Nephron progenitor cell (in vitro differentiated cells): ENCODE measurements at regions not wholly inside any gene's neighbourhood (a gene's known extent, or its start where the extent isn't known, plus 50 kb on each side); places are given as distances from the start of the nearest gene placed in this dataset.

Experiments
- DNase-seq: peaks from one replicate; pipeline ENCODE4 v3.0.0; 2021
- H3K27ac Mint-ChIP-seq: 2 replicates; pipeline ENCODE4 v1.8.0; 2021; ENCODE audit warnings: mild to moderate bottlenecking, moderate library complexity, mixed read lengths
- H3K27me3 Mint-ChIP-seq: 2 replicates; pipeline ENCODE4 v1.8.0; 2021; ENCODE audit warnings: mild to moderate bottlenecking, low read depth, mixed read lengths; ENCODE audit not compliant: poor library complexity
- H3K36me3 Mint-ChIP-seq: 2 replicates; pipeline ENCODE4 v1.8.0; 2021; ENCODE audit warnings: low read depth, mixed read lengths
- H3K4me1 Mint-ChIP-seq: 2 replicates; pipeline ENCODE4 v1.8.0; 2021; ENCODE audit warnings: mixed read lengths
- H3K4me3 Mint-ChIP-seq: 2 replicates; pipeline ENCODE4 v1.8.0; 2021; ENCODE audit warnings: mild to moderate bottlenecking, moderate library complexity, mixed read lengths
- H3K9me3 Mint-ChIP-seq: 2 replicates; pipeline ENCODE4 v1.8.0; 2021; ENCODE audit warnings: mild to moderate bottlenecking, moderate library complexity, mixed read lengths
- TF ChIP-seq, protein P1 (sequence below): fragments of 200-600 bp; sonication (generic); IDR thresholded peaks from 2 replicates; pipeline ENCODE4 v1.5.0; 2021; ENCODE audit warnings: antibody characterized with exemption

GRCh38 chr7:69204943-69205342 lies 393.3 kb upstream of the AUTS2 start:
- Mint-ChIP-seq H3K9me3 (no peaks in the 10 kb centered on the region), H3K4me3 (no peak overlapping the region), H3K36me3 (no peaks in the 10 kb centered on the region), H3K27ac (no peak overlapping the region), H3K4me1 (no peaks in the 10 kb centered on the region), H3K27me3 (peaks cover 26% of the 10 kb centered on the region)
- TF ChIP-seq, protein P1, sequence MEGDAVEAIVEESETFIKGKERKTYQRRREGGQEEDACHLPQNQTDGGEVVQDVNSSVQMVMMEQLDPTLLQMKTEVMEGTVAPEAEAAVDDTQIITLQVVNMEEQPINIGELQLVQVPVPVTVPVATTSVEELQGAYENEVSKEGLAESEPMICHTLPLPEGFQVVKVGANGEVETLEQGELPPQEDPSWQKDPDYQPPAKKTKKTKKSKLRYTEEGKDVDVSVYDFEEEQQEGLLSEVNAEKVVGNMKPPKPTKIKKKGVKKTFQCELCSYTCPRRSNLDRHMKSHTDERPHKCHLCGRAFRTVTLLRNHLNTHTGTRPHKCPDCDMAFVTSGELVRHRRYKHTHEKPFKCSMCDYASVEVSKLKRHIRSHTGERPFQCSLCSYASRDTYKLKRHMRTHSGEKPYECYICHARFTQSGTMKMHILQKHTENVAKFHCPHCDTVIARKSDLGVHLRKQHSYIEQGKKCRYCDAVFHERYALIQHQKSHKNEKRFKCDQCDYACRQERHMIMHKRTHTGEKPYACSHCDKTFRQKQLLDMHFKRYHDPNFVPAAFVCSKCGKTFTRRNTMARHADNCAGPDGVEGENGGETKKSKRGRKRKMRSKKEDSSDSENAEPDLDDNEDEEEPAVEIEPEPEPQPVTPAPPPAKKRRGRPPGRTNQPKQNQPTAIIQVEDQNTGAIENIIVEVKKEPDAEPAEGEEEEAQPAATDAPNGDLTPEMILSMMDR, result no peak
- DNase-seq, result no peak

DNA sequence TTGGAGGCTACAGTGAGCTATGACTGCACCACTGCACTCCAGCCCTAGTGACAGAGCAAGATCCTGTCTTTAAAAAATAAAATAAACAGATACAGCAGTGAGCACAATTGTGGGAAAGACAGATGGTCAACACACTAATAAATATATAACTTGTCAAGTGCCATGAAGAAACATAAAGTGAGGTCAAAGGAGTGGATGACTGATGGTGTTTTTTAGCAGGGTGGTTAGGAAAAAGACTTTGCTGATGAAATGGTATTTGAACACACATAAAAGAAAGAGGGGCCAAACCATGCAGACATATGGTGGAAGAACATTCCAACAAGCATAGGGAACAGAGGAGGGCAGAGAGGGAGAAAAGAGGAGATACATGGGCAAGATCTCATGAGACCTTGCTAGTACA lies 392.7 kb upstream of the AUTS2 start:
- H3K9me3 Mint-ChIP-seq, result no peaks in the 10 kb centered on the region
- TF ChIP-seq, protein P1, result no peak
- no peaks in the 10 kb centered on the region for H3K36me3 Mint-ChIP-seq
- no peak overlapping the region for H3K4me3 Mint-ChIP-seq
- H3K27ac Mint-ChIP-seq, result no peak overlapping the region
- no peaks in the 10 kb centered on the region for H3K4me1 Mint-ChIP-seq
- peaks cover 28% of the 10 kb centered on the region for H3K27me3 Mint-ChIP-seq
- no peak for DNase-seq

- Mint-ChIP-seq H3K27me3 (peaks cover 43% of the 10 kb centered on the region), H3K27ac (no peak overlapping the region), H3K4me3 (no peak overlapping the region), H3K4me1 (no peaks in the 10 kb centered on the region), H3K36me3 (no peaks in the 10 kb centered on the region), H3K9me3 (no peaks in the 10 kb centered on the region)
- TF ChIP-seq, protein P1, result no peak
- no peak for DNase-seq
Measured at GRCh38 chr7:69208276-69208675, 390.0 kb upstream of the AUTS2 start.

GRCh38 chr7:69208848-69209247 lies 389.4 kb upstream of the AUTS2 start:
- no peaks in the 10 kb centered on the region for H3K4me1 Mint-ChIP-seq
- no peak for DNase-seq
- TF ChIP-seq, protein P1, result no peak
- no peaks in the 10 kb centered on the region for H3K36me3 Mint-ChIP-seq
- no peak overlapping the region for H3K4me3 Mint-ChIP-seq
- no peak overlapping the region for H3K27ac Mint-ChIP-seq
- H3K9me3 Mint-ChIP-seq, result no peaks in the 10 kb centered on the region
- peaks cover 47% of the 10 kb centered on the region for H3K27me3 Mint-ChIP-seq

- no peaks in the 10 kb centered on the region for H3K9me3 Mint-ChIP-seq
- H3K4me1 Mint-ChIP-seq, result no peaks in the 10 kb centered on the region
- no peak overlapping the region for H3K27ac Mint-ChIP-seq
- no peak overlapping the region for H3K4me3 Mint-ChIP-seq
- TF ChIP-seq, protein P1, result no peak
- H3K27me3 Mint-ChIP-seq, result peaks cover 48% of the 10 kb centered on the region
- H3K36me3 Mint-ChIP-seq, result no peaks in the 10 kb centered on the region
- no peak for DNase-seq
Measured at GRCh38 chr7:69211336-69211735, 386.9 kb upstream of the AUTS2 start.

- Mint-ChIP-seq H3K27ac (no peak overlapping the region), H3K9me3 (no peaks in the 10 kb centered on the region), H3K36me3 (no peaks in the 10 kb centered on the region), H3K4me1 (no peaks in the 10 kb centered on the region), H3K27me3 (peaks cover 48% of the 10 kb centered on the region), H3K4me3 (no peak overlapping the region)
- no peak for DNase-seq
- TF ChIP-seq, protein P1, result peak; percentile 10
Measured at GRCh38 chr7:69211739-69212138, 386.5 kb upstream of the AUTS2 start.
